HEK293 (cell line): ENCODE measurements at regions not wholly inside any gene's neighbourhood (a gene's known extent, or its start where the extent isn't known, plus 50 kb on each side); places are given as distances from the start of the nearest gene placed in this dataset.

Source experiments
- CTCF ChIA-PET: fragments of 350-600 bp; formaldehyde crosslinking; extraction: SDS; loops from one replicate; lab custom pipeline; 2021; ENCODE audit warnings: antibody characterized with exemption; lab: Yijun Ruan, JAX
- POLR2A ChIA-PET: fragments of 300-600 bp; formaldehyde crosslinking; extraction: SDS; loops from one replicate; lab custom pipeline; 2020; ENCODE audit warnings: antibody characterized with exemption, inconsistent platforms; lab: Yijun Ruan, JAX
- H3K27ac ChIP-seq: fragments of 200-500 bp; sonication (Bioruptor generic); 2 replicates; pipeline ENCODE4 v1.5.1; 2014; ENCODE audit warnings: low read depth, low read length, control low read depth, inconsistent platforms; ENCODE audit errors: extremely low read depth
- H3K36me3 ChIP-seq, 2 experiments: fragments of 200-500 bp in 1 of 2; sonication (Bioruptor generic) in 1 of 2; 1 replicate in 1 of 2; 2 replicates in 1 of 2; pipeline ENCODE4 v1.5.1; 2014 to 2017; ENCODE audit warnings: inconsistent platforms in 2 of 2, low read length in 2 of 2; ENCODE audit not compliant: control insufficient read depth in 2 of 2, insufficient read depth in 1 of 2
- H3K4me1 ChIP-seq: fragments of 200-500 bp; sonication (Bioruptor generic); 2 replicates; pipeline ENCODE4 v1.5.1; 2014; ENCODE audit warnings: mild to moderate bottlenecking, low read length, inconsistent platforms; ENCODE audit not compliant: control insufficient read depth, insufficient read depth
- H3K4me3 ChIP-seq: 2 replicates; pipeline ENCODE4 v1.5.1; 2011; ENCODE audit warnings: low read depth, mild to moderate bottlenecking, control low read depth, low read length, moderate library complexity
- H3K9me3 ChIP-seq: fragments of 200-500 bp; sonication (Bioruptor generic); 2 replicates; pipeline ENCODE4 v1.5.1; 2014; ENCODE audit warnings: low read depth, low read length, inconsistent platforms; ENCODE audit not compliant: control insufficient read depth, insufficient read depth
- KLF1 ChIP-seq: fragments of 450-650 bp; formaldehyde crosslinking; IDR thresholded peaks from 2 replicates; pipeline ENCODE4 v1.5.1; 2016; ENCODE audit warnings: missing biosample characterization, missing genetic modification characterization
- KLF8 ChIP-seq: fragments of 450-650 bp; formaldehyde crosslinking; IDR thresholded peaks from 2 replicates; pipeline ENCODE4 v1.5.1; 2016; ENCODE audit warnings: missing biosample characterization, missing genetic modification characterization
- REST ChIP-seq: fragments of 450-650 bp; formaldehyde crosslinking; IDR thresholded peaks from 2 replicates; pipeline ENCODE4 v1.5.1; 2016; ENCODE audit warnings: missing biosample characterization, missing genetic modification characterization
- TRIM28 ChIP-seq: IDR thresholded peaks from 2 replicates; pipeline ENCODE4 v1.6.1; 2011; ENCODE audit warnings: low read length, control low read depth, borderline replicate concordance
- ZBTB44 ChIP-seq: fragments of 450-650 bp; IDR thresholded peaks from 2 replicates; pipeline ENCODE4 v1.5.1; 2018; ENCODE audit warnings: missing biosample characterization, mild to moderate bottlenecking, missing genetic modification characterization
- ZBTB7A ChIP-seq: fragments of 450-650 bp; formaldehyde crosslinking; IDR thresholded peaks from 2 replicates; pipeline ENCODE4 v1.5.1; 2016; ENCODE audit warnings: low read depth, missing biosample characterization, missing genetic modification characterization
- ZBTB8A ChIP-seq: fragments of 450-650 bp; formaldehyde crosslinking; IDR thresholded peaks from 2 replicates; pipeline ENCODE4 v1.5.1; 2016; ENCODE audit warnings: missing biosample characterization, missing genetic modification characterization
- ZEB2 ChIP-seq: fragments of 450-650 bp; formaldehyde crosslinking; IDR thresholded peaks from 2 replicates; pipeline ENCODE4 v1.5.1; 2016; ENCODE audit warnings: missing biosample characterization, missing genetic modification characterization
- ZFP37 ChIP-seq: fragments of 450-650 bp; formaldehyde crosslinking; IDR thresholded peaks from 2 replicates; pipeline ENCODE4 v1.5.1; 2016; ENCODE audit warnings: missing biosample characterization, missing genetic modification characterization
- ZNF404 ChIP-seq: fragments of 450-650 bp; formaldehyde crosslinking; IDR thresholded peaks from 2 replicates; pipeline ENCODE4 v1.5.1; 2017; ENCODE audit warnings: missing biosample characterization, missing genetic modification characterization
- ZNF654 ChIP-seq: fragments of 450-650 bp; formaldehyde crosslinking; IDR thresholded peaks from 2 replicates; pipeline ENCODE4 v1.5.1; 2016; ENCODE audit warnings: low read depth, missing biosample characterization, missing genetic modification characterization
- ZNF777 ChIP-seq: fragments of 450-650 bp; formaldehyde crosslinking; IDR thresholded peaks from 2 replicates; pipeline ENCODE4 v1.5.1; 2017; ENCODE audit warnings: missing biosample characterization, missing genetic modification characterization, borderline replicate concordance
- ZNF843 ChIP-seq: fragments of 450-650 bp; formaldehyde crosslinking; IDR thresholded peaks from 2 replicates; pipeline ENCODE4 v1.5.1; 2016; ENCODE audit warnings: missing biosample characterization, missing genetic modification characterization
- ZSCAN5A ChIP-seq: fragments of 450-650 bp; formaldehyde crosslinking; IDR thresholded peaks from 2 replicates; pipeline ENCODE4 v1.5.1; 2016; ENCODE audit warnings: missing biosample characterization, missing genetic modification characterization
- TF ChIP-seq, protein P1 (sequence below): fragments of 450-650 bp; formaldehyde crosslinking; IDR thresholded peaks from 2 replicates; pipeline ENCODE4 v1.5.1; 2016; ENCODE audit warnings: missing biosample characterization, missing genetic modification characterization
- TF ChIP-seq, protein P2 (sequence below): fragments of 450-650 bp; IDR thresholded peaks from 2 replicates; pipeline ENCODE4 v1.5.1; 2018; ENCODE audit warnings: missing biosample characterization, missing genetic modification characterization

GRCh38 chr6:93040375-93040774, 379.0 kb downstream of the EPHA7 start (continued):
- no peak for TF ChIP-seq ZNF843 (tag by site-specific recombination)
- TF ChIP-seq, protein P1, sequence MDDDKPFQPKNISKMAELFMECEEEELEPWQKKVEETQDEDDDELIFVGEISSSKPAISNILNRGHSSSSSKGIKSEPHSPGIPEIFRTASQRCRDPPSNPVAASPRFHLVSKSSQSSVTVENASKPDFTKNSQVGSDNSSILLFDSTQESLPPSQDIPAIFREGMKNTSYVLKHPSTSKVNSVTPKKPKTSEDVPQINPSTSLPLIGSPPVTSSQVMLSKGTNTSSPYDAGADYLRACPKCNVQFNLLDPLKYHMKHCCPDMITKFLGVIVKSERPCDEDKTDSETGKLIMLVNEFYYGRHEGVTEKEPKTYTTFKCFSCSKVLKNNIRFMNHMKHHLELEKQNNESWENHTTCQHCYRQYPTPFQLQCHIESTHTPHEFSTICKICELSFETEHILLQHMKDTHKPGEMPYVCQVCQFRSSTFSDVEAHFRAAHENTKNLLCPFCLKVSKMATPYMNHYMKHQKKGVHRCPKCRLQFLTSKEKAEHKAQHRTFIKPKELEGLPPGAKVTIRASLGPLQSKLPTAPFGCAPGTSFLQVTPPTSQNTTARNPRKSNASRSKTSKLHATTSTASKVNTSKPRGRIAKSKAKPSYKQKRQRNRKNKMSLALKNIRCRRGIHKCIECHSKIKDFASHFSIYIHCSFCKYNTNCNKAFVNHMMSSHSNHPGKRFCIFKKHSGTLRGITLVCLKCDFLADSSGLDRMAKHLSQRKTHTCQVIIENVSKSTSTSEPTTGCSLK (tag by site-specific recombination): no peak
- TF ChIP-seq KLF1 (tag by site-specific recombination): no peak
- no peak for TF ChIP-seq ZEB2 (tag by site-specific recombination)
- no peak for TF ChIP-seq REST
- TF ChIP-seq ZFP37 (tag by site-specific recombination): no peak
- no peak for TF ChIP-seq ZBTB44 (tag by site-specific recombination)
- no peak for TF ChIP-seq TRIM28
- TF ChIP-seq ZSCAN5A (tag by site-specific recombination): no peak

DNA sequence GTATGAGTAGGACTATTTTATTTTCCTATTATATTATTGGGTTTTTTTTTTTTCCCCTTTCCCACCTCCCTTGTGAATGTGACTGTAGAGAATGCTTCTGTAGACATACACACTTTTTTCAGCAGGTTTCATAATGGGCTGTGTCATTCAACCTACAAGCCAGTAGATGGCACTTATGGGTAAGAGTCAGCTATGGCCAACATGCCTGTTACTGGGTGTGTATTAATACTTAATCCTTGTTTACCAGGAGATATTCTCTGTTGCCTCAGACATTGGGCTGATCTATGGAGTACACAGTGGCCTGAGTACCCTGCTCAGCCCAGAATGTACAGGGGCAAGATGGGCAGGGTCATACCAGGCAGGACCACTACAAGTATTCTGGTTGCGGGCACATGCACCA, 382.5 kb downstream of the EPHA7 start:
- Histone ChIP-seq H3K4me3 (no peak overlapping the region), H3K4me1 (no peaks in the 10 kb centered on the region), H3K27ac (no peak overlapping the region), H3K36me3 (no peaks in the 10 kb centered on the region), H3K9me3 (no peaks in the 10 kb centered on the region)
- CTCF ChIA-PET: interaction anchor here (0.9 to 2.8 kb wide), 8 partner anchors 9 to 387 kb away, joined by 3 to 12 read pairs (median 4); partner anchors contain the start of gene EPHA7
- POLR2A ChIA-PET: interaction anchor here (1.1 kb wide), 1 partner anchor 382 kb away, joined by 7 read pairs; the partner anchor contains the start of gene EPHA7
- TF ChIP-seq ZFP37 (tag by site-specific recombination) (no peak), KLF8 (tag by site-specific recombination) (no peak), ZBTB8A (tag by site-specific recombination) (no peak), ZNF404 (tag by site-specific recombination) (no peak), ZNF654 (tag by site-specific recombination) (peak; percentile 80), ZNF777 (no peak), ZBTB7A (no peak)
- TF ChIP-seq, protein P2, sequence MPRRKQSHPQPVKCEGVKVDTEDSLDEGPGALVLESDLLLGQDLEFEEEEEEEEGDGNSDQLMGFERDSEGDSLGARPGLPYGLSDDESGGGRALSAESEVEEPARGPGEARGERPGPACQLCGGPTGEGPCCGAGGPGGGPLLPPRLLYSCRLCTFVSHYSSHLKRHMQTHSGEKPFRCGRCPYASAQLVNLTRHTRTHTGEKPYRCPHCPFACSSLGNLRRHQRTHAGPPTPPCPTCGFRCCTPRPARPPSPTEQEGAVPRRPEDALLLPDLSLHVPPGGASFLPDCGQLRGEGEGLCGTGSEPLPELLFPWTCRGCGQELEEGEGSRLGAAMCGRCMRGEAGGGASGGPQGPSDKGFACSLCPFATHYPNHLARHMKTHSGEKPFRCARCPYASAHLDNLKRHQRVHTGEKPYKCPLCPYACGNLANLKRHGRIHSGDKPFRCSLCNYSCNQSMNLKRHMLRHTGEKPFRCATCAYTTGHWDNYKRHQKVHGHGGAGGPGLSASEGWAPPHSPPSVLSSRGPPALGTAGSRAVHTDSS (tag by site-specific recombination): no peak
